ENCODE measurements at regions not wholly inside any gene's neighbourhood (a gene's known extent, or its start where the extent isn't known, plus 50 kb on each side); places are given as distances from the start of the nearest gene placed in this dataset.

- ATAC-seq (no peak), DNase-seq (ENCODE audit: low spot score) (no peak)
- no peak overlapping the region for H3K27ac ChIP-seq (ENCODE audit: low read depth)
- H3K4me2 ChIP-seq, result no peak overlapping the region
- no peaks in the 10 kb centered on the region for H3K27me3 ChIP-seq (ENCODE audit: insufficient read depth)
- H3K4me1 Mint-ChIP-seq, result no peaks in the 10 kb centered on the region; the same call in 2 of the 3 replicates
- no peak overlapping the region for H3K4me3 Mint-ChIP-seq
- TF ChIP-seq STAT1 (IDR thresholded peaks at IDR 0.05; ENCODE audit: unreplicated experiment) (no peak), NANOG (IDR thresholded peaks at IDR 0.05; ENCODE audit: borderline replicate concordance) (no peak), CREB1 (CRISPR knock-in tag; IDR thresholded peaks at IDR 0.05; ENCODE audit: low read depth) (no peak), ZNF462 (CRISPR knock-in tag; IDR thresholded peaks at IDR 0.05) (no peak), POLR2AphosphoS5 (IDR thresholded peaks at IDR 0.05; ENCODE audit: low read depth) (no peak), EZH2 (IDR thresholded peaks at IDR 0.05; ENCODE audit: low read depth, unreplicated experiment) (no peak), CTCF (conservative IDR thresholded peaks at IDR 0.05; ENCODE audit: low read depth in 2 of 2) (no peak), EZH2phosphoT487 (IDR thresholded peaks at IDR 0.05; ENCODE audit: unreplicated experiment) (no peak), REST (IDR thresholded peaks at IDR 0.05; ENCODE audit: unreplicated experiment) (no peak), ZNF331 (CRISPR knock-in tag; IDR thresholded peaks at IDR 0.05; ENCODE audit: low read depth) (no peak)
- H3K9me2 ChIP-seq (ENCODE audit: insufficient read depth), result peaks cover 9% of the 10 kb centered on the region; the same call in 1 of the 2 replicates
- 0 out of 2 replicates have a peak, but pooled peaks cover 5% of the 10 kb centered on the region for H3K4me1 ChIP-seq (ENCODE audit: insufficient read depth)
- H4K20me1 ChIP-seq (replicated peaks; ENCODE audit: insufficient read depth), result no peaks in the 10 kb centered on the region
- no peaks in the 10 kb centered on the region for H3K79me2 ChIP-seq (replicated peaks; ENCODE audit: insufficient read depth)
- H2AFZ ChIP-seq, result no peak overlapping the region
- H3K27me3 Mint-ChIP-seq (ENCODE audit: insufficient read depth, low read depth, poor library complexity), result no peaks in the 10 kb centered on the region
- H3K36me3 Mint-ChIP-seq (ENCODE audit: low read depth), result no peaks in the 10 kb centered on the region
- H3K4me3 ChIP-seq, result no peak overlapping the region
- H3K36me3 ChIP-seq (ENCODE audit: insufficient read depth), result no peaks in the 10 kb centered on the region
- no peaks in the 10 kb centered on the region for H3K9me3 Mint-ChIP-seq
- H3F3A ChIP-seq (replicated peaks; ENCODE audit: low read depth), result no peaks in the 10 kb centered on the region
- no peak overlapping the region for H3K27ac Mint-ChIP-seq
Observed at GRCh38 chr4:96626023-96626422, 786.1 kb downstream of the PDHA2 start.

Data from GM23338 (cell line).